HG02759 (cell line): ENCODE measurements at regions not wholly inside any gene's neighbourhood (a gene's known extent, or its start where the extent isn't known, plus 50 kb on each side); places are given as distances from the start of the nearest gene placed in this dataset.

Experiments
- ATAC-seq: cut with Tn5 transposase; IDR thresholded peaks from one replicate; pipeline ENCODE4 v1.9.1; 2021; ENCODE audit warnings: mild to moderate bottlenecking, moderate library complexity; ENCODE audit not compliant: unreplicated experiment

DNA sequence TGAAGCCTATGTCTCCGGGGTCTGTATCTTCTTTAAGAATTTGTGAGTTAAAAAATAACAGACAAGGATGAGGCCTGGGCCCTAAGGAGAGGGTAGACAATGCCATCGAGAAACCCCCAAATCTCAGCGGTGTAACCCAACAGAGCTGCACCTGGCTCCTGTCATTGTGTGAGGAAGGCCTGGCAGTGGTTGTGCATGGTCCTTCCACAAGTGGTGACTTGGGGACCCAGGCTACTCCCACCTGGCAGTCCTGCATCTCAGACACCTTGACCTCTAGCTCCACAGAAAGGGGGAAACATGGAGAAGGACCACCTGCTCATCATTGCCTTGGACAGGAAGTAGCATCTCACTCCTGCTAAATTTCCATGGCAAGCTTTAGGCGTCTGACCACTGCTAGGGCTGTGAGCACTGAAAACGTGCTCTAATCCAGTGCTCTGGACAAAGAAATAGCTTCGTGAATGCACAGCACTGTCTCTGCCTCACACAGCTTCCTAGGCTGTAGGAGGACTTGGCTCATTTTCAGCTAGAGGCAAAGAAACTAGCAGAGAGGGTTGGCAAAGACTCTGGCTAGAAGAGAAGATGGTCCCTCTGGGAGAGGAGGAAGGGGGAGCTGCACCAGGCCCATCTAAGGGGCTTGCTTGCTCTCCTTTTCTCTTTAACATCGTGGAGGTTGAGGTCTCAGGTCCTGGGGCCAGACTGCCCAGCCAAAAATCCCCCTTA is 273.9 kb upstream of the ZMIZ1 start:
- ATAC-seq = no peak

DNA sequence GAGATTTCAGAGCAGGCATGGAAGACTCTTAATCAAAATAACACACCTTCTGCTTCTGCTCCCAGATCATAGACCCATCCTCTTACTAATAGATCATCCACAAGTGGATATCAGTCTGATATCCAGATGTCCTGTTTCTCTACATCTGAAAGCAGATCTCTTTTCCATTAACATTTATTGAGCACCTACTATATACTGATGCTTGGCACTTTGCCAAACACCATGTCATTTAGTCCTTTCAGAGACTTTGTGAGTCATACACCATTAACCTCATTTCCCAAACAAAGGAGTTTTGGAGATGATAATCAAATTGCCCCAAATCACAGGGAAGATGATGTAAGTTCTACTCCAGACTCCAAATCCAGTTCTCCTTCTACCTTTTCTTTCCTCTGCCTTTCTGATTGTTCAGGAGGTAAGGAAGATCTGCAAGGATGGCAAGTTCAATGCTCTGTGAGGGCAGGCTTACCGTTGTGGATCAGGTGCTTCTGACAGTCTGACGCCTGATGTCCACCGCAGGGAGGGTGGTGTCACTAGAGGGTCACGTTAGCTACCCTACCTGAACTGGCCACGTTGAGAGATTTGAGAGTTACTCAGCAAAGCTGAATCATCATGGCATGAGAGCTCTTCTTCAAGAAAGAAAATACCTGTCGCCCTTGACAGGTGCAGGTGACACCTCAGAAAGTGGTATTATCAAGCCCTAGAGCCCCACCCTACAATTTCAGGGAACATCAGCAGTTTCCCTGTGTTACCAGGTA is 269.6 kb upstream of the ZMIZ1 start:
- ATAC-seq = no peak

DNA sequence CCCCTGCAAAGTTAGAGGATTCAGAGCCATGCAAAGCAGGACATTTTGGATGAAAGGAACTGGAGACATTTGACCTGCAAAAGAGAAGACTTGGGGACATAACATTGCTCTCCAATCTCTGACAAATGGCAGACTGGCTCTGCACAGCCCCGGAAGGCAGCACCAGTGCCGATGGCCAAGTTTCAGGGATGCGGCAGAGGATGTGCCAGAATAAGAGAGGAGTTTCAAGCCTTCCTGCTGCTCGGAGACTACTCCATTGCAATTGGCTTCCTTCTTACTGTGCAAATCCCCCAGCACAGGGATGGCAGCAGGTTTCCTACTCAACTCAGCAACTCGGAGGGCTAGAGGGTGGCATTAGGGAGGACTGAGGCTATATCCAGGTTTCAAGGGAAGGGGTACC is 268.8 kb upstream of the ZMIZ1 start:
- ATAC-seq = no peak

- no peak for ATAC-seq
Measured at GRCh38 chr10:78800535-78801320, 268.0 kb upstream of the ZMIZ1 start.

GRCh38 chr10:78802431-78802830 is 266.3 kb upstream of the ZMIZ1 start:
- ATAC-seq = no peak

GRCh38 chr10:78802866-78803265 is 265.9 kb upstream of the ZMIZ1 start:
- no peak for ATAC-seq

DNA sequence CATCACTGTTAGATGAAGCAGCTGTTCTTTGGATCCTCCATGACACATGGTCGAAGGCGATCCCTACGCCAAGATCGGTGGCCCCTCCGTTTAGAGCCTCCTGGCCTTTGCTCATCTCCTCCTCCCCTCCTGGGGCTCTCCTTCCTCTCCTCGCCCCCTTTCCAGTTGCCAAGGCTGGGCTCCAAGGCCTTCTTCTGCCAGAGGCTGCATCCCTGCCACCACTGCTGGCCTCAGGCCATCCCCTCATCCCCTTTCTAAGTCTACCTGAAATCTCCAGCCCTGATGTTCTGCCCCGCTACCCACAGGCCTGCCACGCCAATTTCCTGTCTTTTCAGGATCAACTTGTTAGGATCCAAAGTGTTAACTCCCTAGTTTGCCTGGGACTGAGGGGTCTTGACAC is 265.1 kb upstream of the ZMIZ1 start:
- no peak for ATAC-seq

DNA sequence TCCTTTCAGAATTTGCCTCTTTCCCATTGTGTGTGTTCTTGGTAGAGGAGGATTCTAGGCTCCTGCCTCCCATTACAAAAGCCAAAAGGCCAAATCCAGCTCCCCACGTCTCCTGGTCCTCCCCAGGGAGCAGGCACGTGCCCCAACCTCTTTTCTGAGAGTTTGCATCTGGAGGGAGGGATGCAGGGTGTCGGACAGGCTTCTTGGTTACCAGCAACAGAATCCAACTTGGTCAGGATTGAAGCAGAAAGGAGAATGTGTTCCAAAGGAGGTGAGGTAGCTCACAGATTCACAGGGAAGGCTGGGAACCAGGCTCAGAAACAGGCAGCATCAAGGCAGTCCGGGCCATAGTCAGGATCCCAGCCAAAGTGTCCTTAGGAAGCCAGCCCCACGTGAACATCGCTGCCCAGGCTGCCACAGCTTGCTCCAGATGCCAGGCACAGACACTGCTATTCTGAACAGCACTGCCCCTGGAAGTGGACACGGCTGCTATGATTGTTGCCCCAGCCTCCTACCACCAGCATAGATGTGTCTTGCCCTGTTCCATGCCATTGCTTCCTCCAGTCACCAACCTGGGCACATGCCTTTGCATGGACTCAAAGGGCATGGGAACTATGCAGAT is 264.2 kb upstream of the ZMIZ1 start:
- no peak for ATAC-seq

DNA sequence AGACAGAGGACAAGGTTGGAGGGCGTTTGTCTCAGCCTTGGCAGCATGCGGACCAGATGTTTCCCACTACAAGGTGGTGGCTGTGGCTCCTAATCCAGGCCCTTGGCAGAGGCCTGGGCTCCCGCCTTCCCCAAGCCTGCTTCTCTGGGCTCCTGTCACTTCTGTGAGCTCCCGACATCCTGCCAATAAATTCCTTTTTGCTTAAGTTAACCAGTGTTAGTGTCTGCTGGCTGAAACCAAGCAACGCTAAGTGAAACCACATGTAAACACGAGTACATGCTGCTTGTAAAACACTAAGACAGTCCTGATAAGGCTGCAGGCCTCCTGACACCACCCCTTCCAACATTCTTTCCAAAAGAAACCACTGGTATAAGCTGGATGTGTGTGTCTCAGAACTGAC is 263.6 kb upstream of the ZMIZ1 start:
- ATAC-seq = no peak

DNA sequence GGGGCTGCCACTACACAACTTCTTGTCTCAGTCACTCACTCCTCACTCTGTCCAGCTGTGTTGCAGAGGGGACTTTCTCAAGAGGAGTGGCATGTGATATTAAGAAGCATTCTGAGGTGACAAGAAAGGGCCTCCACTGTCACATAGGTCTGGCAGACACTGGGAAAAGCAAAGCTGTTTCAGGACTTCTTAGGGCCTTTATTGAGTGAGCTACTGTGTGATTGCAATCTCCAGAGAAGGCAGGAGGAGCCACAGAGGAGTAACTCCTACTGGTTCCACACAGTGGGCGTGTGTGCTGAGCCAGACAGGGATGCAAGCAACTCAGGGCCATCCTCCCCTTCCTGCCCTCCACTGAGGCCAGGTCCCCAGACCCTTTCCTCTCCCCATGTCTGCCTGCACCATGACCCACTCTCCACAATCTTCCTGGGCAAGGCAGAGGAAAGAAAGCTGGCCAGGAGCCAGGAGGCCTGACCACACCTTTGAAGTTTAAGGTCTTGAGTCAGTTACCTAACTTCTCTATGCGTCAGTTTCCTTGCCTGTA is 262.0 kb upstream of the ZMIZ1 start:
- no peak for ATAC-seq

DNA sequence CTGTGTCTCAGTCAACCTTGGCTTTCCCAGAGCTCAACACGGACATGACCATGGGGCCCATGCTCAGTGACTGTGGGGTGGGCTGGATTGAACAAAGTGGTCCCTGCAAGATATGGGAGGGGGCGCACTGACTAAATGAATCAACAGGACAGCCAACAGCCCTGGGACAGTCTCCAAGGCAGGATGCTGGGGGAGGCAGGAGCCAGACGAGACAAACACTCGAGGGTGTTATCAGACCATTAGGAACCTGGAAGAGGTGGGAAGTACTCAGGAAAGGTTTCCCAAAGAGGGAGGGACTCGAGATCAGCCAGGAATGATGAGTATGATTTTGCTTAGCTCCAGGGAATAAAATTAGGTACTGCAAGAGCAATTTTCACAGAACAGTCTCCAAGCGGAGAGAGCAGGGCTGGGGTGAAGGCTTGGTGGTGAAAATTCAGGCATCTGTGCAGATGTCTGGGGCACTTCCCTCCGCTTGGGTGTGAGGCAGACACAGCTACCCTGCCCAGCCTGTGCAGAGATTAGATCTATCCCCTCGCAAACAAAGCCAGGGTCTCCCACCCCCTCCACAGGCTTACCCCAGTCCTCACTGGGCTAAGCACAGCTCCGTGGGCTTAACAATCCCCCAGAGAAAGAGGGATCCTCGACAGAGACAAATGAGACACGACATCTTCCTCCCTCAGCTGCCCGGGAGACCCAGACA is 261.1 kb upstream of the ZMIZ1 start:
- ATAC-seq = no peak

DNA sequence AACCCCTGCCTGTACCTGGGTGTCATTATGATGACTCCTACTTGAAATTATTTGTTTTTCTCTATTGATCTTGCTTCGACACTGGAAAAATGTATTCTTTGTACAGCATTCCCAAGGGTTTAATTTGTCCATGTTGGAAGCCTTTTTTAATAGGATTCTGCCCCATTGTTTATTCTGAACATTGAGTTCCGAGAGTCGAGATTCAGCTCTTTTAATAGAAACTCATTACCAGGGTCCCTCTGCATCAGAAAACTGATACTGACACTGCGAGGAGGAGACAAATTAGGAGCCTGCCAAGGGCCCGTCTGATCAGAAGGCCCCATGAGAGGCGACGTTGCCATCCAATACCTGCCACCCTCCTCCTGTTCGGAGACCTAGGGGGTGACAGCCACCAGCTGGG is 260.5 kb upstream of the ZMIZ1 start:
- no peak for ATAC-seq

DNA sequence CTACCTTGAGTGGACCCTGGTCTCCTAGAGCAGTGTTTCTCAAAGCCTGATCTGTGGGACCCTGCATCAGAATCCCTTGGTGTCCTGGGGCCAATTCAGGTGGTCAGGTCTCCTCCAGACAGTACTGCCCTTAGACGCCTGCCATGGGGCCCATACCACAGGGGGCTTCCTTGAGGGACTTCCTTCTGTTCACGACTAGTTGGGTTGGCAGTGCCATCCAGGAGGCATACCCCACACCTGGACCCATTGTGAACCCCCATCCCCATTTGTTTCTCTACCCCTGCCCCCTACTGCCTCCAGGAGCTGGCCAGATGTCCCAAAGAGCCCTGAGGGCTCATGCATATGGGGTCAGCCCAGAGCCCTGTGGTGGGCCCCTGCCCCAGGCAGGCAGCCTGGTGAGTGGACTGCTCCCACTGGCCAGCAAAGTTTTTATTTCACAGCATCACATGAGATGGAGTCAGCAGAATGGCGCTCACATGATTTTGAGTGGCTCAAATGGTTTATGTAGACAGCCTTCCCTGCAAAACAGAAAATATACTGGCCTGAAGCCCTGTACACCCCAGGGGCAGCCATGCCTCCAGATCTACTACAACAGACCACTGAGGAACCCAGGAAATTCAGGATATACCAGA is 259.9 kb upstream of the ZMIZ1 start:
- no peak for ATAC-seq

DNA sequence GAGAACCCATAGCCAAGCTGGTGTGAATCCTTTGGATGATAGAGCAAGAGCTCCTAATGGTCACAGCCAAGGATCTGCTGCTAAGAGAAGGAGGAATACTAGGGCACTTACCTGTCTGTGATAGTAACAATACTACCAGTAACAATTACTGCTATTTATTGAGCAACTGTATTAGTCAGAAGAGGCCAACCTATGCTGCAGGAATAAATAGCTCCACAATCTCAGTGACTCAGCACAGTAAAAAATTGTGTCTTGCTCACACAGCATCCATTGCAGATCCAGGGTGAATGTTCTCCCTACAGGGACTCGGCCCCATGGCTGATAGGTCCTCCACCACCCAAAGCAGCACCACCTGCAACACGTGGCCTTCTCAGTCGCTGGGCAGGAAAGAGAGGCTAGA is 257.6 kb upstream of the ZMIZ1 start:
- no peak for ATAC-seq

DNA sequence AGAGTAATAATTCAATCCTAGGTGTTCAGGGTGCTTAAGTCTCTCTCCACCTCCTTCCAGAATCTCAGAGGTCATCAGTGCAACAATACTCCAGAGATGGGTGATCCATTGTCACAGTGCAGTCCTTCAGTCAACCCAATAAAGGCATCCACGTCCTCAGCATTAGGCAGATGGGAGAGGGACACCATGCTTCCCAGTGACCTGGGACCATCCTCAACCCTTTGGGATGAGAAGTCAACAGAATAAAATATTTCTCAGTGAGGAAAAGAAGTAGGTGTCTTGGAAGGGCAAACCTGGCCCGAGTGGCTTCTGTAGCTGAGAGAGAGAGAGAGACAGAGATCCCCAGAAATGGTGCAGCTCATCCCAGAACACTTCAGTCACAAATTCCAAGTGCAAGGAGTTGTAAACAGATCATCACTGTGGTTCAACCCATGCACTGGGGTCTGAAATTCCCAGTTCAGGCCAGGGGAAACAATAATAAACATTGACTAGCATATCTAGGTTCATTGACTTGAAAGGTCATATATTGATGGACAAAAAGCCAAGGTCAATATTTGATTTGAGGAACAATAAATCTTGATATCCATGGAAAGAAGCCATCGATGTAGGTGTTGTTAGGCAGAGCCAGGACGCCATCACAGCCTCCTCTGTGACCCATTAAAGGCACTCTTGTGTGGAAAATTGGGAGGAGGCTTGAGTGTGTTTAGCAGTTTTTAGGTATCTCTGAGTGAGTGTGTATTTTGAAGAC is 256.0 kb upstream of the ZMIZ1 start:
- no peak for ATAC-seq

DNA sequence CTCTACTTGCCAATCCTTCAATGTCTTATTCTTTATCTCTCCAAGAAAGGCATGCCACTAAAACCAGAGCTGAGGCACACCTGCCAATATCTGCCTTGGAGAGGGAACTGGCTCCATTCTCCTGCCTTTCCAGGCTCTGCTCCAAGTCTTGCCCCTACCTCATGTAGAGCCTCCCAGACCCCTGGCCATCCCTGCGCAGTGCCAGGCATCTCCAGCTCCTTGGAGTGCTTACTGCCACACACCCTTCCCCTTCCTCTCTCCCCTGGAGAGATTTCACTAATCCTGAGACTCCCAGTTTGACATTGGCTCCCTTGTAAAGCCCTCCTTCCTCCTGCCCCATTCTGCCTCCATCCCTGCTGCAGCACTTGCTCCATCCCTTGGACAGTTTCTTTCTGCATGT is 255.2 kb upstream of the ZMIZ1 start:
- no peak for ATAC-seq

DNA sequence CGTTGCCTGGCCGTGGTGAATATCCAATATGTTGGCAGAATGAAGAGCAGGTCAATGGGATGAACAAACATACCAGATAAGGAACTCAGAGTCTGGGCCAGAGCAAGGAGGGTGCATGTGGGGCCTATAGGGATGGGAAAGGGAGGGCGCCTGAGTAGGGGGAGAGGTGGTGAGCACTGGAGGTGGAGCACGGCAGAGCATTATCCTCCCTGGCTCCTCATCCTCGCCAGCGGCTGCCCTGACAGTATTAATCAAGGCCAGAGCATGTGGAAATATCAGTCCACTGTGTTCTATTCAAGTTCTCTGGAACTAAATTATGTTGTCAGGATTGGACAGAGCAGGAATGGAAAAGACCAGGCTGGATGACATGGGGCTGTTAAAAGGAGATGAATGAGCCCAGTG is 254.8 kb upstream of the ZMIZ1 start:
- ATAC-seq = no peak

DNA sequence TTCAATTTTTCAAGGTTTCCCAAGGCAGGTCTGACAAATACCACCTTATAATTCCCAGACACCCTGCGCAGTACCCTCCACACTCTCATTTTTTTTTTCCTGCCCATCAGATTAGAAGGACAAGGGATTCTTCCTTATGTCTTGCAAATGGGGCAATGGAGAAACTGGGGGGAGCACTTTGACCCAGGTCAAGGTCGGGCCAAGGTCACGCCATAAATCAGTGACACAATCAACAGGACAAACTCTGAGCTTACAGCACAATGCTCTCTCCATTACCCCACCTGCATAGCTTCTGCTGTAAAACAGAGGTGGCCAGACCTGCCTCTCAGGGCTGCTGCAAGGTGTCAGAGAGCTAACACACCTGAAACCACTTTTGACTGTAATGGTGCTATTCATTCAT is 254.4 kb upstream of the ZMIZ1 start:
- no peak for ATAC-seq

GRCh38 chr10:78815702-78816334 is 252.9 kb upstream of the ZMIZ1 start:
- ATAC-seq = no peak
